ENCODE measurements at regions not wholly inside any gene's neighbourhood (a gene's known extent, or its start where the extent isn't known, plus 50 kb on each side); places are given as distances from the start of the nearest gene placed in this dataset.
A peak's percentile ranks its signal among the peaks of the same experiment; 100 is the strongest.

- DNase-seq (ENCODE audit: low read depth): no peak
These were observed 400.2 kb upstream of the GRIA3 start for GRCh38 chrX:122783918-122784317.

- DNase-seq (ENCODE audit: low read depth): no peak
These were observed 396.8 kb upstream of the GRIA3 start for GRCh38 chrX:122787231-122787630.

GRCh38 chrX:122788216-122788615 is 395.9 kb upstream of the GRIA3 start:
- no peak for DNase-seq (ENCODE audit: low read depth)

- no peak for DNase-seq (ENCODE audit: low read depth)
These were observed 393.5 kb upstream of the GRIA3 start for GRCh38 chrX:122790376-122791095.

- no peak for DNase-seq (ENCODE audit: low read depth)
These were observed 370.2 kb upstream of the GRIA3 start for GRCh38 chrX:122813876-122814275.

- DNase-seq (ENCODE audit: low read depth): no peak
These were observed 367.8 kb upstream of the GRIA3 start for GRCh38 chrX:122816288-122816687.

- no peak for DNase-seq (ENCODE audit: low read depth)
These were observed 366.6 kb upstream of the GRIA3 start for GRCh38 chrX:122817321-122817955.

- DNase-seq (ENCODE audit: low read depth): no peak
These were observed 366.0 kb upstream of the GRIA3 start for GRCh38 chrX:122818068-122818467.

GRCh38 chrX:122833230-122833629 is 350.8 kb upstream of the GRIA3 start:
- no peak for DNase-seq (ENCODE audit: low read depth)

- no peak for DNase-seq (ENCODE audit: low read depth)
These were observed 348.2 kb upstream of the GRIA3 start for GRCh38 chrX:122835886-122836285.

GRCh38 chrX:122850326-122850725 is 333.8 kb upstream of the GRIA3 start:
- DNase-seq (ENCODE audit: low read depth): no peak

- DNase-seq (ENCODE audit: low read depth): no peak
These were observed 327.9 kb upstream of the GRIA3 start for GRCh38 chrX:122856205-122856604.

- no peak for DNase-seq (ENCODE audit: low read depth)
These were observed 326.3 kb upstream of the GRIA3 start for GRCh38 chrX:122857734-122858133.

GRCh38 chrX:122863067-122863466 is 321.0 kb upstream of the GRIA3 start:
- DNase-seq (ENCODE audit: low read depth): no peak

- peak; percentile 32 for DNase-seq (ENCODE audit: low read depth)
These were observed 317.5 kb upstream of the GRIA3 start for GRCh38 chrX:122866532-122866931.

- no peak for DNase-seq (ENCODE audit: low read depth)
These were observed 315.4 kb upstream of the GRIA3 start for GRCh38 chrX:122868631-122869030.

- no peak for DNase-seq (ENCODE audit: low read depth)
These were observed 314.9 kb upstream of the GRIA3 start for GRCh38 chrX:122869171-122869570.

GRCh38 chrX:122878269-122878668 is 305.8 kb upstream of the GRIA3 start:
- DNase-seq (ENCODE audit: low read depth): no peak

GRCh38 chrX:122880952-122881351 is 303.1 kb upstream of the GRIA3 start:
- DNase-seq (ENCODE audit: low read depth): no peak

- DNase-seq (ENCODE audit: low read depth): no peak
These were observed 293.3 kb upstream of the GRIA3 start for GRCh38 chrX:122890729-122891128.

- DNase-seq (ENCODE audit: low read depth): no peak
These were observed 277.4 kb upstream of the GRIA3 start for GRCh38 chrX:122906726-122907125.

GRCh38 chrX:122907375-122907774 is 276.7 kb upstream of the GRIA3 start:
- no peak for DNase-seq (ENCODE audit: low read depth)

- no peak for DNase-seq (ENCODE audit: low read depth)
These were observed 273.4 kb upstream of the GRIA3 start for GRCh38 chrX:122910697-122911096.

- no peak for DNase-seq (ENCODE audit: low read depth)
These were observed 270.9 kb upstream of the GRIA3 start for GRCh38 chrX:122913134-122913533.

Data from ELR (cell line).